ENCODE measurements at regions not wholly inside any gene's neighbourhood (a gene's known extent, or its start where the extent isn't known, plus 50 kb on each side); places are given as distances from the start of the nearest gene placed in this dataset.

- H3K36me3 ChIP-seq (ENCODE audit: control insufficient read depth in 4 of 4, insufficient read depth in 4 of 4, low read length in 4 of 4): no peaks in the 10 kb centered on the region
- H3K27me3 ChIP-seq (ENCODE audit: control insufficient read depth in 3 of 3, insufficient read depth in 3 of 3, low read length in 2 of 3): peaks cover 0 to 6% (median 0%) of the 10 kb centered on the region in 3 donors
- no peaks in the 10 kb centered on the region for H3K4me1 ChIP-seq (ENCODE audit: control insufficient read depth in 5 of 5, insufficient read depth in 5 of 5, low read length in 5 of 5)
- H3K4me3 ChIP-seq: no peak overlapping the region
- no peak overlapping the region for H3K27ac ChIP-seq (ENCODE audit: low read depth in 1 of 2, low read length in 1 of 2)
- DNase-seq (no peak), ATAC-seq (ENCODE audit: insufficient read depth, low FRiP score) (no peak)
- TF ChIP-seq CTCF (IDR thresholded peaks at IDR 0.05; ENCODE audit: control extremely low read depth, extremely low read depth): no peak
- WGBS, 2 donors: 64 to 78% methylated on average over 9 of the region's 9 CpGs
- H3K9ac ChIP-seq (ENCODE audit: insufficient read depth in 1 of 2, low read length in 2 of 2): no peak overlapping the region
- H3K9me3 ChIP-seq (ENCODE audit: control insufficient read depth in 4 of 4, insufficient read depth in 3 of 4, low read length in 3 of 4): no peaks in the 10 kb centered on the region
These were observed 117.6 kb upstream of the HAND1 start for GRCh38 chr5:154595662-154596061.

GRCh38 chr5:154593796-154594195 lies 115.8 kb upstream of the HAND1 start:
- Histone ChIP-seq H3K4me1 (ENCODE audit: control insufficient read depth in 5 of 5, insufficient read depth in 5 of 5, low read length in 5 of 5) (peaks cover 0 to 3% (median 0%) of the 10 kb centered on the region in 5 donors), H3K9me3 (ENCODE audit: control insufficient read depth in 4 of 4, insufficient read depth in 3 of 4, low read length in 3 of 4) (no peaks in the 10 kb centered on the region), H3K27me3 (ENCODE audit: control insufficient read depth in 3 of 3, insufficient read depth in 3 of 3, low read length in 2 of 3) (peaks cover 0 to 6% (median 0%) of the 10 kb centered on the region in 3 donors), H3K4me3 (no peak overlapping the region), H3K9ac (ENCODE audit: insufficient read depth in 1 of 2, low read length in 2 of 2) (no peak overlapping the region), H3K27ac (ENCODE audit: low read depth in 1 of 2, low read length in 1 of 2) (no peak overlapping the region), H3K36me3 (ENCODE audit: control insufficient read depth in 4 of 4, insufficient read depth in 4 of 4, low read length in 4 of 4) (no peaks in the 10 kb centered on the region)
- DNase-seq (no peak), ATAC-seq (ENCODE audit: insufficient read depth, low FRiP score) (no peak)
- TF ChIP-seq CTCF (IDR thresholded peaks at IDR 0.05; ENCODE audit: control extremely low read depth, extremely low read depth): no peak

GRCh38 chr5:154593071-154593470 lies 115.0 kb upstream of the HAND1 start:
- Histone ChIP-seq H3K4me3 (no peak overlapping the region), H3K9me3 (ENCODE audit: control insufficient read depth in 4 of 4, insufficient read depth in 3 of 4, low read length in 3 of 4) (no peaks in the 10 kb centered on the region), H3K36me3 (ENCODE audit: control insufficient read depth in 4 of 4, insufficient read depth in 4 of 4, low read length in 4 of 4) (no peaks in the 10 kb centered on the region), H3K4me1 (ENCODE audit: control insufficient read depth in 5 of 5, insufficient read depth in 5 of 5, low read length in 5 of 5) (peaks cover 0 to 3% (median 0%) of the 10 kb centered on the region in 5 donors), H3K9ac (ENCODE audit: insufficient read depth in 1 of 2, low read length in 2 of 2) (no peak overlapping the region), H3K27ac (ENCODE audit: low read depth in 1 of 2, low read length in 1 of 2) (no peak overlapping the region), H3K27me3 (ENCODE audit: control insufficient read depth in 3 of 3, insufficient read depth in 3 of 3, low read length in 2 of 3) (peaks cover 0 to 3% (median 0%) of the 10 kb centered on the region in 3 donors)
- DNase-seq (no peak), ATAC-seq (ENCODE audit: insufficient read depth, low FRiP score) (no peak)
- 63 to 69% methylated on average over 3 of the region's 3 CpGs for WGBS, 2 donors
- TF ChIP-seq CTCF (IDR thresholded peaks at IDR 0.05; ENCODE audit: control extremely low read depth, extremely low read depth): no peak

GRCh38 chr5:154590093-154590724 lies 112.2 kb upstream of the HAND1 start:
- DNase-seq (no peak), ATAC-seq (ENCODE audit: insufficient read depth, low FRiP score) (no peak)
- WGBS, 2 donors: 80 to 90% methylated on average over 4 of the region's 4 CpGs
- Histone ChIP-seq H3K9ac (ENCODE audit: insufficient read depth in 1 of 2, low read length in 2 of 2) (no peak overlapping the region), H3K4me3 (no peak overlapping the region), H3K27ac (ENCODE audit: low read depth in 1 of 2, low read length in 1 of 2) (peak overlapping the region in 1 of 2 donors; percentile 76), H3K4me1 (ENCODE audit: control insufficient read depth in 5 of 5, insufficient read depth in 5 of 5, low read length in 5 of 5) (peaks cover 0 to 7% (median 3%) of the 10 kb centered on the region in 5 donors), H3K9me3 (ENCODE audit: control insufficient read depth in 4 of 4, insufficient read depth in 3 of 4, low read length in 3 of 4) (no peaks in the 10 kb centered on the region), H3K27me3 (ENCODE audit: control insufficient read depth in 3 of 3, insufficient read depth in 3 of 3, low read length in 2 of 3) (no peaks in the 10 kb centered on the region), H3K36me3 (ENCODE audit: control insufficient read depth in 4 of 4, insufficient read depth in 4 of 4, low read length in 4 of 4) (no peaks in the 10 kb centered on the region)
- TF ChIP-seq CTCF (IDR thresholded peaks at IDR 0.05; ENCODE audit: control extremely low read depth, extremely low read depth): no peak
